Ramos (cell line): ENCODE measurements at regions not wholly inside any gene's neighbourhood (a gene's known extent, or its start where the extent isn't known, plus 50 kb on each side); places are given as distances from the start of the nearest gene placed in this dataset.
"Not testable (repeated sequence)": the region's sequence is repeated elsewhere in the genome, so short reads cannot be mapped to it uniquely, and the experiment has no call there.

Experiments used
- in situ Hi-C: fragments of 300-500 bp; cut with MboI; formaldehyde crosslinking; loops from one replicate; pipeline ENCODE4 v1.14.3; 2022; ENCODE audit warnings: low sequenced_read_pairs; ENCODE audit not compliant: unreplicated experiment

DNA sequence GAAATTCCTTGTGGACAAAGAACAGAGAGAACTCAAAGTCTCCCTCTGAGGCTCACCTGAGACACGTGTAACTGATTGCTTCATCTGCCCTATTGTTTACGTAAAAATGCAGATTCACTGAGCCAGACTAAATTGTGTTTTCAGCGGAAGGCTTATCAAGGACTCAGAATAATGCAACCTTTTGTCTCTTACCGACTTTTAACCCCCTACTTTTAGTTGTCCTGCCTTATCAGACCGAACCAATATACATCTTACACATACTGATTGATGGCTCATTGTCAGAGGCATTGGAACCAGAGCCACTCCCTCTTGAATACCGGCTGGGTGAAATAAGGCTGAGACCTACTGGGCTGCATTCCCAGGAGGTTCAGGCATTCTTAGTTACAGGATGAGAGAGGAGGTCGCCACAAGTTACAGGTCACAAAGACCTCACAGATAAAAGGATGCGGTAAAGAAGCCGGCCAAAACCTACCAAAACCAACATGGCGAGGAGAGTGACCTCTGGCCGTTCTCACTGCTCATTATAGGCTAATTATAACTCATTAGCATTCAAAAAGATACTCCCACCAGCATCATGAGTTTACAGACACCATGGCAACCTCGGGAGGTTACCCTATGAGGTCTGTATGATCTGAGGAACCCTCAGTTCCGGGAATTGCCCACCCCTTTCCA is 95.5 kb upstream of the ZNF184 start:
- in situ Hi-C loops, result no loop called here

DNA sequence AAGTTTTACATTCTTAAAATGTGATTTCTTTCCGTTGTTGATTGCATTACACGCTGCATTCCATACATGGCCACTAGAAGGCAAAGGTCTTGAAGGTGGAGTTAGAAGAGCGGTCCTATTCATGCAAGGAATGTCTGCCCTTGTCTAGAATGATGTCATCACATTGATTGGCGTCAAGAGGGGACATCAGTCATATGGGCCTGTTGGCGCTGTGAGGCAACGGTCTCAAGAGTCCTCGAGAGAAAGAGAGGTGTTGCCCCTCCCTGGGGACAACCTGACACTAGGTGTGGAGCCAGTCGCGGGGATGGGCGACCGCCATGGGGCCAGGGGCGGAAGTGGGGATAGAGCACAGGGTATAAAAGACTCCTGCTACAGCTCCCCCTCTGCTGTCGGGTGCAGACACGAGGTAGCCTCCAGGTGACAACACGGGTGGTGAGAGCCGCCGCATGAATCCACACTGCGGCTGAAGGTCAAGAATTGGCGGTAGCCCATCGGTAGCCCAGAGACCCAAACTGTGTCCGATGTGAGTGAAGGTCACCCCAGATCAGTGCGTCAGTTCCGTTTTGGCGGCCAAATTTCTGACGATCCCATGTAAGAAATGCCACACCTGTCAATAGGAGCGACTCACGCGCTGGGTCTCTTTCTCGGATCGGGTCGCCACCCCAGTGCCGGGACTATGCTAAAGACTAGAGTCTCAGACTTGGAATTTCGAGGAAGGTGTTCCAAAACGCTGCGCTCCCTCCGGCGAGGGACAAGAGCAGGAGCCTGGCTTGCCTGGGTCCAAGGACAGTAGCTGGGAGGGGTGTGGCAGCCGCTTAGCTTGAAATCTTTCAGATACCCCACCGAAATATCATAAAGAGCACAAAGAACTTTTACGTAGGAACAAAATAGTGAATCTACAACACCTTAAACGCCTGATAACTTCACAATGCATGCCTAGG is 93.2 kb upstream of the ZNF184 start:
- in situ Hi-C loops, result no loop called here

DNA sequence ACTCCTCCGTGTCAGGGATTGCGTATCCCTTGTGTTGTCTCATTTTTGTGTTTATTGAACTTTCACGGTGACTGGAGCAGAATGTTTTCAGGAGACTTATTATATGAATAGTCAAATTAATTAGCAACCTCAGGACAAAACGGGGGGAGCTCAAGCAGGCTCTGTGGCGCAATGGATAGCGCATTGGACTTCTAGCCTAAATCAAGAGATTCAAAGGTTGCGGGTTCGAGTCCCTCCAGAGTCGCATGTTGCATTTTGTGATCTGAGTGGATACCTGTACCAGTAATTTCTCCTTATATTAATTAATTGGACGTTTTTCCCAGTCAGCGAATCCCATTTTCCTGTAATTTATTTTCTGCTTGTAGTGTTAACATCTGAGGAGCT is 89.1 kb upstream of the ZNF184 start:
- in situ Hi-C loops, result no loop called here

DNA sequence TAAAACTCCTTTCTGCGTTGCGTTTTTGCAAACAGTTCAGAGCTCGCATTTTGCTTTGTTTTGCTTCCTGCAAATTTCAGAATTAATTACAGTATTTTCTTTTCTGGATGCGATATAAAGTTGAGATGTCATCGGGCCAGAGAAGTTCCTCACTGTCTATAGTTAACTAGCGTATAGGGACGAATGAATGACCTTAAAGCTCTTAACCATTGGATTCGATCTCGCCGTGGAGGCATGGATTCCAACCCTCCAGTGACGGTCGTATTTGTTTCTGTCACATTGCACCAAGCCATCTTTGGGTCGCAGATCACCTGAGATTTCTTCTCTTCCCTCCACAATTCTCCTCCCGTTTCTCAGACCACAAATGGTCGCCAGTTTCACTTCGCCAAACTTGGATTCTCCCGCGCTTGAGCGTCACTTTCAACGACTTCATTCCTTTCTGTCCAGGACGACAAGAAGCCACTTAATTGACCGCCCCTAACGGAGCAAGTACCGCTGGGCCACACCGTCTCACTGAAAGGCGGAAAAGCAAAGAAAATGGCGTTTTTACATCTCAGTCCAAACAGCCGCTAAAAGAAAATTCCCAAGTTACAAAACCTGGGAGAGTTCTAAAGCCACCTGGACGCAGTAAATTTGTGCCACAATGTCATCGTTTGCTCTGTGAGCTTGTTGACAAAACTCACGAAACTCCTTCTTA is 85.3 kb upstream of the ZNF184 start:
- in situ Hi-C loops, result no loop called here

DNA sequence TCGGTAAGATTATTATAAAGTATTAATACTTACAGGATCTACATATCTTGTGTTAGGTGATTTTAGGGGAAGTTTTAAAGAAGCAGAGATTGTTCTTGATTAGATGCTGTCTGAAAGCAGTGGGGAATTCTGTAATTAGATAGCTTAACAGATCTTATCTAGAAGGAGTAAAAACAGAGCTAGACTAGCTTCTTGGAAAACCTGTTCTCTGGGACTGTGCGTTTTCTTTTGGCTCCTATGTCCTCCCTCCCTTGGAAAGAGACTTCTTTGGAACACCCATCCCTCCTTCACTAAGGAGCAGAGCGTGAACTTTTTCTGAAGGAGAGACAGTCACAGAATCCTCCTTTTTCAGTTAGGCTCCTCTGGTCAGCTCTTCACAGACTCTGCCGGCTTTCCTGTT is 83.5 kb upstream of the ZNF184 start:
- in situ Hi-C loops, result no loop called here

DNA sequence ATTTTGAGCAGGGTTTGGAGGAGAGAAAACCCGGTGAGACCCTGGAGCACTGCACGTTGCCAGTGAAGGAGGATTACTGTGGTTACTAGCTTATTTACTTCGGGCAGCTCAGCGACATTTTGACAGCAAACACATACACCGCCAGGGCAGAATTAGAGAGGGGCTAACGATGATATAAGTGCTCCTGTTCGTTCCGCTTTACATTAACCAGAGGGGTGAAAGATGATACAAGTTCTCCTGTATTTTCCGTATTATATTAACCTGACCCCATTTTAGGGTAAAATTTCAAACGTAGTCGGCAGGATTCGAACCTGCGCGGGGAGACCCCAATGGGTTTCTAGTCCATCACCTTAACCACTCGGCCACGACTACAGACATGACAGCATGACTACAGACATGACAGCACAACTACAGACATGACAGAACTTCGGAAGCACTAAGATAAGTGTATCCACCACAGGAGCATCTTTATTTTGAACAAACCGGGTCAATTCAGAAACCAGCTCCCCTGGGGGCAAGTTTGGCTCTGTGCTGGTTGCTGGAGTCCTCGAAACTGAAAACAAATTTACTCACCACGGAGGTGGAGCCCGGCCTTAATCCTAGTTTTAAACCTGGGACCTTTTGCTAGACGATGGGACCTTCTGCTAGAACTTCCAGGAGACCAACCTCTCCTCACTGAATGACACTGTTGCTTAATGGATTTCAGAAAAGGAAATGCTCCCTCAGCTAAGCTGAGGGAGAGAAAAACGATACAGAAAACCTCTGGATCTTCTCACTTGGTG is 80.4 kb upstream of the ZNF184 start:
- in situ Hi-C loops, result no loop called here

DNA sequence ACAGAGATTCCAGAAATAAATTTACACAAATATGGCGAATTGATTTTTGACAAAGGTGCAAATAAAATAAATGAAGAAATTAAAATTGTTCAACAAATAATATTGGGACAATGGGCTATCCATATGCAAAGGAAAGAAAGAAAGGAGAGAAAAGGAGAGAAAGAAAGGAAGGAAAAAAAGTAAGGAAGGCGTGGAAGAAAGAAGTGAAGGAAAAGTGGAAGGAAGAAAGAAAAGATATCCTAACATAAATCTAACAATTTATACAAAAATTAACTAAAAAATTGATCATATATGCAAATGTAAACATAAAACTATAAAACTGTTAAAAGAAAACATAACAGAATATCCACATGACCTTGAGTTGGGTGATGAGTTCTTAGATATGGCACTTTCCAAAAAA is 78.7 kb upstream of the ZNF184 start:
- in situ Hi-C loops, result no loop called here

DNA sequence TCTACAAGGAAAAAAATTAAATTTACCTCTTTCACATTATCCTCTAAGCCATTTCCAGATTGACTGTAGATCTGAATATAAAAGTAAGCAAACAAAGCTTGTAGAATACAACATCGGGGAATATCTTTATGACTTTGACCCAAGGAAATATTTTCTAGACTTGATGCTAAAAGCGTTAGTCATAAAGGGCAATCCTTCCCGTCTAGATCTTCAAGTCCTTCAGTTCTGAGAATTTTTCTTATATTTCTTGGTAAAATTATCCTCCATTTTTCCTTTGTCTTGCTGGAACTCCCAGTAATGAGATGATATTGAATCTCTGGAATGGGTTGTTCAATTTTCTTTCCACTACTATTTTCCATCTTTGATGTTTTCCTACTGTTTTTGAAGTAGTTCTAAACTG is 77.8 kb upstream of the ZNF184 start:
- in situ Hi-C loops, result no loop called here

DNA sequence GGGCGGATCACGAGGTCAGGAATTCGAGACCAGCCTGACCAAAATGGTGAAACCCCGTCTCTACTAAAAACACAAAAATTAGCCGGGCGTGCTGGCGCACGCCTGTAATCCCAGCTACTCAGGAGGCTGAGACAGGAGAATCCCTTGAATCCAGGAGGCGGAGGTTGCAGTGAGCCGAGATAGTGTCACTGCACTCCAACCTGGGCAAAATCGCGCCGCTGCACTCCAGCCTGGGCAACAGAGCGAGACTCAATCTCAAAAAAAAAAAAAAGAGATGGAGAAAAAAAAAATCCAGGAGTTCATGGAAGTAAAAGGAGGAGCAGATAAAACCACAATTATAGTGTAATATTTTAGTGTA is 76.3 kb upstream of the ZNF184 start:
- in situ Hi-C loops, result not testable (repeated sequence)

DNA sequence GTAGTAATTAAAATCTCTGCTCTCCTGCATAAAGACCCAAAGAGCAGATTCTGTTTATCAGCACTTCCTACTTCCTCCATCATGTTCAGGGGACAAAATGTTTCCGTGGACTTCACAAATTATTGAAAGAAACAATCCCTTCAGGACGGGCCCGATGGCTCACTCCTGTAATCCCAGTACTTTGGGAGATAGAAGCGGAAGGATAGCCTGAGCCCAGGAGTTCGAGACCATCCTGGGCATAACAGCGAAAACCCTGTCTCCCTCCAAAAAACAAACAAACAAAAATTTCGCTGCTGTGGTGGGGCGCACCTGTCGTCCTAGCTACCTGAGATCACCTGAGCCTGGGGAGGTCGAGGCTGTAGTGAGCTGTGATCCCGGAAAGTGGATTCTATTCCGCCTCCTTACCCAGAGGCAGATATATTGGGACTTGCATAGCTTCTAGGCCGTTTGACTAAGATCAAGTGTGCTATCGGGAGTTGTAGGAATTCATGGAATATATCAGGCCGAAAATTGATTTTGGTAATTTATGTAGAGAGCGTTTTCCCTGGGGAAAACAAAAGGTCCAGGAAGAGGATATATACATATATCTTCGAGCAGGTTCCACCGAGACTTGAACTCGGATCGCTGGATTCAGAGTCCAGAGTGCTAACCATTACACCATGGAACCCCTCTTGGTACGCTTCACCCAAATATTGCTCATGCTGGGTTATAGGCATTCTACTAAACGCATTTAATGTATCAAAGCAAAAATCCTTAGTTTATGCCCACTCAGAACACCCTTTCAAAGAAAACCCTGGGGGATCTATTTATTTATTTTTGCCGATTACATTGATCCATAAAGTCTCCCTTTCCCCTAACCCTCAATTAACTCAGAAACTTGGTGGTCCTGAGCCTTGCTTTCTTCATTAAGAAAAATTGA is 74.5 kb upstream of the ZNF184 start:
- in situ Hi-C loops, result no loop called here

DNA sequence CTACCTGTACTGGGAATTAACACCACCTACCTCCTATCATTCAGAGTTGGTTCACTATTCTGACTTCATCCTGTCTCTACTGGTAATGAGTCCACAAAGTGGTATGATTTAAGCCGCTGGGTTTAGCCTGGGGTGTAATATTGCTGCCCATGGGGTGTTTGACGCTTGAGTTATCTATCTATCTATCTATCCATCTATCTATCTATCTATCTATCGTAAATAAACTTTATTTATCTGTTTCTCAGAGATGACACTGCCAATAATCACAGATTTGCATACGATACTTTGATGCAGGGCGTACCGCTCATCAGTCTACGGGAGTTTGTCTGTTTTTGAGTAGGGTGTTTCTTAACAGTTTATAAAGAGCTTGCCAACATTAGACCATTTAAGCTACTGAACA is 73.6 kb upstream of the ZNF184 start:
- in situ Hi-C loops, result no loop called here

DNA sequence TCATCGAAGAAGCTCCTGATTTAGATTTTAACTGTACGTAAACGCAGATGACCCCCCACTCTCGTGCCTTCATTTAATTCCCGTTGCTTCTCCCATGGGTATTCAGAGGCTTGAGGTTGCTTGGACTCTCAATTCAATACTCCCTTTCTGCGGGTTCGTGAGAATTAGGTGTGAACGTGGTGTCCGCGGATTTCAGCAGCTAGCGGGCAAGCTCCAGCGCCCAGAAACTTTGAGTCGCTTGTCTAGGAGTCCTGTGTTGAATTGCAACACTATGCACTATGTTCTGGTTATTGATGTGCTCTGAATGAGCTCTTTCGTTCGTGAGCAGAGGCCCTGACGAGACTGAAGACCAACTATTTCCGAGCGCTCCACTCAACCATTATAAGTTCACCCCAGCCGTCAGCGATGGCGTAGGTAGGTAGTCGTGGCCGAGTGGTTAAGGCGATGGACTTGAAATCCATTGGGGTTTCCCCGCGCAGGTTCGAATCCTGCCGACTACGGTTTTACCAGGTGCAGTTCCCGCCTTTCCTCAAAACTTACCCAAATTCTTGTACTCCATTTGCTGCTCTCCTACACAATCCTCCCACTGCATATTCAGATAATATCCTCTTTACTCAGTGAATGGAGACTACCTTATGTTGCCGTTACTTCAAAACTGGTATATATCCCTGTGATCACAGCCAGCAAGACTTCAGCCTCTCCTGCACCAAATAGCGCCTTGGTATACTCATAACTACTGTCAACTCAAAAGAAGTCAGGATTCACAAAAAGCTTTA is 72.6 kb upstream of the ZNF184 start:
- in situ Hi-C loops, result no loop called here

DNA sequence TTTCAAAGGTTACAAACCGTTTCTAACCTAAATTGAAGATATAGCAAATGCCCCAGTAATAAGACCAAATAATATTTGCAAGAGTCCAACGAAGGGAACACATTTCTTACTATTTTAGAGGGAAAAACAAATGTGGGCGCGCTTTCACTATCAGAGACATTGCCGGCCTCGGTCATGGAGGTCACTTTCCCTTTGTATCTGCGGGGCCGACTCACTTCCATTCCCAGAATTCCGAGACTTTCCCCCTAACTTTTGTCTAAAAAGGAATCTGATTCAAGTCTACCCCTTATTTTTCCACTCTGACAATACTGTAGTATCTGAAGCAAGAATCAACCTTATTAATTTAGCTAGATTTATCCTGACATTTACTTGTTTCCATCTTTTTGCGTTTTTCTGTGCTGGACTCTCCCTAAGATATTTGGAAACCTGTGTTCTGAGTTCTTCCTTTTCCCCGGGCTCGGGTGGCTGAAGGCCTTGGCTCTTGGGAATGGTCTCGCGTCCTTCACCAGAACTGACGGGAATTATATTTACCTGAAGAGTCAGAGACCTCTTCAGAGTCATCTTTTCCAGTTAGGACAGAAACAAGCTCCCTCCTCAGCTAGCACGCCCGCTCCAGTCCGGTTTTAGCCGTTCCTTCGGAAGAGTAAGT is 71.8 kb upstream of the ZNF184 start:
- in situ Hi-C loops, result no loop called here

DNA sequence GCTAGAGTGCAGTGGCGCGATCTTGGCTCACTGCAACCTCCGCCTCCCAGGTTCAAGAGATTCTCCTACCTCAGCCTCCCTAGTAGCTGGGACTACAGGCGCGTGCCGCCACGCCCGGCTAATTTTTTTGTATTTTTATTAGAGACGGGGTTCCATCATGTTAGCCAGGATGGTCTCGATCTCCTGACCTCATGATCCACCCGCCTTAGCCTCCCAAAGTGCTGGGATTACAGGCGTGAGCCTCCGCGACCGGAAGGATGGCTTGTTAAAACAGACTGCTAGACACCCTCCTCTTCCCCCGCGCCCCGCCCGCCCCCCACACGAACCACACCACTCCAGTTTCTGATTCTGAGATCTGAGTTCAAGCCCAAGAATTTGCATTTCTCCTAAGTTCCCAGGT is 71.2 kb upstream of the ZNF184 start:
- in situ Hi-C loops, result not testable (repeated sequence)

DNA sequence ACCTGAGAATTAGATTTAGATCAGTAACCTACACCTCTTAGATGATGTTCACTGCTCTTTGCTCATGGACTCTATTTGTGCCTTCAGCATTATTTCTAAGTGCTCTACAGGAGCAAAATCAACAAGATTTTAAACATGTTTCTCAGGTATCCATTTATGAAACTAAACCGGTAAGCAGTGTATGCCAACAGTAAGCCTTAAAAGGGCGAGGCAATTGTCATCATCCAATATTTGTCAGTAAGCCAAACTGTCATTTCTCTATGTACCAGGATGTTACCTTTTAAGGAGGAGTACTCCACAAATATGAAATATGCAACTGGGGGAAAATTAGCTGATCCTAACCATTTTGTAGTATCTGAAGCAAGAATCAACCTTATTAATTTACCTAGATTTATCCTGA is 69.6 kb upstream of the ZNF184 start:
- in situ Hi-C loops, result no loop called here

DNA sequence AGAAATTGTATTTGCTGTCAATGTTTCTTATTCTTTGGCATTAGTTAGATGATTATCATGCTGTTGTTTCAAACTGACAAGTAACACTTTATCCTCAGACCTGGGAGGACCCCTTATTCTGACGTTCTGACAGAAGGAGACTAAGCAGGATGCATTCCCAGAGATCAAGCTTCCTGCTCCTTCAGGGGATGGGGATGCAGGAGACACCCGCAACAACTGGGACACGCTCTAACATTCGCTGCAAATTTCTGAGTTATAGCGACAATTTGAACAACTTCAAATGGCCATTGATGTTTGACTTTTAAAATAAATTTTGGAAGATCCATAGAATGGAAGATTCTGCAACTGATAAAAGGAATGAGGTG is 69.0 kb upstream of the ZNF184 start:
- in situ Hi-C loops, result no loop called here

DNA sequence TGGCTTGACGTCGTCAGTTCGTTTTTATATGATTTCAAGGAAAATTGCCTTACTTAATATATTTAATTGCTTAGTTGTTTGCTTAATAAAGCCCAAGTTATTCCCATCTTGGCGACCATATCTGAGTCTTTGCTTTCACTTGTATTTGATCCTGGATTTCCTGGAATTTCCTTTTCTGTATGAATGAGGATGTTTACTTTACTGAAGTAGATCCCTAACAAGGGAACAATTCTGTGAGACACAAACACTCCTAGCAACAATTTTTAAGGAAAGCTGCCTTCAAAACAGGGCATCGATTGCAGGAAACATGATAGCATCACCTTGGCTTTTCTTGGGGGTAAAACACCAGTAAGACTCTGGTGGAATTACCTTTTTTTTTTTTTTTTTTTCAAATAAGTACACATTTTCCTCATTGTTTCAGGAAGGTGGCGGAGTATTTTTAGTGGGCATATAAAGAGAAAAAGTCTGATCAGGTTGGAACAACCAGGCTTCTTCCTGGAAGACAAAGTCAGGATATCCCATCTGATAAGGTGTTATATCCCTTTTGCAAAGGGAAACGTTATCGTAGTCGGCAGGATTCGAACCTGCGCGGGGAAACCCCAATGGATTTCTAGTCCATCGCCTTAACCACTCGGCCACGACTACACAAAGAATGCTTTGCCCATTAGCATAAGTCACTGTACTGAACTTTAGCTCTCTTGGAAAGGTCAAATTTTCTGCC is 68.5 kb upstream of the ZNF184 start:
- in situ Hi-C loops, result no loop called here

DNA sequence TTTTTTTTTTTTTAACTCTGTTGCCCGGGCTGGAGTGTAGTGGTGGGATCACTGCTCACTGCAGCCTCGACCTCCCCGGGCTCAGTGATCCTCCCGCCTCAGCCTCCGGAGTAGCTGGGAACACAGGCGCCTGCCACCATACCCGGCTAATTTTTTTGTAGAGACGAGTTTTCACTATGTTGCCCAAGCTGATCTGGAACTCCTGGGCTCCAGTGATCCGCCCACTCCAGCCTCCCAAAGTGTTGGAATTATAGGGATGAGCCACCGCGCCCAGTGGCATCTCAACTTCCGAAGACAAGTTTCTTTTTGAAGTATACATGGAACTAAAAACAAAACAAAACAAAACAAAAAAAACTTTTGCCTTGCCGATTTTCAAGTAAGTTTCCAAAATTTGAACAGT is 66.6 kb upstream of the ZNF184 start:
- in situ Hi-C loops, result no loop called here
